ENCODE measurements at regions not wholly inside any gene's neighbourhood (a gene's known extent, or its start where the extent isn't known, plus 50 kb on each side); places are given as distances from the start of the nearest gene placed in this dataset.

DNA sequence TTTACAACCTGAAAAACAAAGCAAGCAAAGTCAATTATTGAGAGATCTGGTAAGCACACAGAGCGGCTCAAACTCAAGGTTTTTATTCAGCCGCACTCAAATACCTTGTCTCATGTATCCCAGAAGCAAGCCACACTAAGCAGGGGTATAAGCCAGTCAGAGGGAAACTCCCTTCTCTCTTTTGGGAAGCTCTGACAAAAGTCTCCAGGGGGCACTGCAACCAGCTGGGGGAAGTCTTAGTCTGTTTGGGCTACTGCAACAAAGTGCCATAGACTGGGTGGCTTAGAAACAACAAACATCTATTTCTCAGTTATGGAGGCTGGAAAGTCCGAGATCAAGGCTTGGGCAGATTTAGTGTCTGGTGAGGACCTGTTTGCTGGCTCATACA, 246.0 kb downstream of the ENC1 start:
- Histone ChIP-seq H3K4me3 (no peak overlapping the region), H3K27ac (no peak overlapping the region), H3K36me3 (no peaks in the 10 kb centered on the region), H3K27me3 (no peaks in the 10 kb centered on the region), H3K4me1 (ENCODE audit: insufficient read depth) (no peaks in the 10 kb centered on the region), H3K9me3 (no peaks in the 10 kb centered on the region)
- TF ChIP-seq EP300 (IDR thresholded peaks at IDR 0.05), result no peak
- TF ChIP-seq CTCF (IDR thresholded peaks at IDR 0.05), result no peak
- no peak for TF ChIP-seq POLR2A (IDR thresholded peaks at IDR 0.05)
- intact Hi-C loops (cut with DNase I), result no loop called here
- whole genome bisulfite sequencing, 3 donors, result 95 to 98% (median 98%) methylated on average over 3 of the region's 3 CpGs
- no peak for DNase-seq

GRCh38 chr5:74393943-74394342, 246.6 kb downstream of the ENC1 start:
- no peak for TF ChIP-seq EP300 (IDR thresholded peaks at IDR 0.05)
- TF ChIP-seq POLR2A (IDR thresholded peaks at IDR 0.05), result no peak
- no peak for TF ChIP-seq CTCF (IDR thresholded peaks at IDR 0.05)
- Histone ChIP-seq H3K36me3 (no peaks in the 10 kb centered on the region), H3K27ac (no peak overlapping the region), H3K9me3 (no peaks in the 10 kb centered on the region), H3K4me3 (no peak overlapping the region), H3K27me3 (no peaks in the 10 kb centered on the region), H3K4me1 (ENCODE audit: insufficient read depth) (no peaks in the 10 kb centered on the region)
- WGBS, 3 donors, result 94 to 96% (median 95%) methylated on average over 3 of the region's 3 CpGs
- intact Hi-C loops (cut with DNase I), result no loop called here
- no peak for DNase-seq

GRCh38 chr5:74392711-74393351, 247.7 kb downstream of the ENC1 start:
- TF ChIP-seq EP300 (IDR thresholded peaks at IDR 0.05) (no peak), CTCF (IDR thresholded peaks at IDR 0.05) (no peak)
- Histone ChIP-seq H3K27me3 (no peaks in the 10 kb centered on the region), H3K4me1 (ENCODE audit: insufficient read depth) (no peaks in the 10 kb centered on the region), H3K27ac (no peak overlapping the region), H3K36me3 (no peaks in the 10 kb centered on the region), H3K9me3 (no peaks in the 10 kb centered on the region), H3K4me3 (no peak overlapping the region)
- intact Hi-C loops (cut with DNase I), result no loop called here
- 48 to 67% (median 49%) methylated on average over 3 of the region's 3 CpGs for WGBS, 3 donors
- no peak for DNase-seq

DNA sequence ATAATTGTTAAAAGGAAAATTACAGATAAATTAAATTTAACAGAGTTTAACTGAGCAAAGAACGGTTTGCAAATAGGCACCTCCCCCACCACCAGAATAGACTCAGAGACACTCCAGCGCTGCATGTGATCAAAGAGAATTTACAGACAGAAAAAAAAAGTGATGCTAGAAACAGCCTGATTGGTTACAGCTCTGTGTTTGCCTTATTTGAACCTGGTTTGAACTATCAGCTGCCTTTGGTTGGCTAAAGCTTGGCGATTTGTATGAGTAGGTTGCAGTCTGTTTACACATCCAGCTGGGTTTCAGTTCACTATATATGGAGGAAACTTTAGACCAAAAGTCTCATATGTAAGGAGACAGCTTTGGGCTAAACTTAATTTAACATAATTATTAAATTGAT, 249.1 kb downstream of the ENC1 start:
- intact Hi-C loops (cut with DNase I), result no loop called here
- no peak overlapping the region for H3K27ac ChIP-seq

More for the DNA sequence above, 249.1 kb downstream of the ENC1 start:
- Histone ChIP-seq H3K27me3 (no peaks in the 10 kb centered on the region), H3K4me3 (no peak overlapping the region), H3K4me1 (ENCODE audit: insufficient read depth) (no peaks in the 10 kb centered on the region), H3K36me3 (no peaks in the 10 kb centered on the region), H3K9me3 (no peaks in the 10 kb centered on the region)
- TF ChIP-seq CTCF (IDR thresholded peaks at IDR 0.05), result no peak
- TF ChIP-seq POLR2A (IDR thresholded peaks at IDR 0.05), result no peak
- no peak for TF ChIP-seq EP300 (IDR thresholded peaks at IDR 0.05)
- WGBS, 3 donors, result 82 to 83% (median 83%) methylated on average over 3 of the region's 3 CpGs
- DNase-seq, result no peak

All from ovary (tissue), 7 donors.